ENCODE measurements at regions not wholly inside any gene's neighbourhood (a gene's known extent, or its start where the extent isn't known, plus 50 kb on each side); places are given as distances from the start of the nearest gene placed in this dataset.

GRCh38 chr7:146002431-146003078 is 114.0 kb upstream of the CNTNAP2 start:
- Histone ChIP-seq H3K27me3 (no peaks in the 10 kb centered on the region), H3K4me3 (no peak overlapping the region), H3K4me1 (no peaks in the 10 kb centered on the region), H3K9me3 (no peaks in the 10 kb centered on the region), H3K36me3 (no peaks in the 10 kb centered on the region), H3K27ac (no peak overlapping the region)
- intact Hi-C loops (cut with DNase I; ENCODE audit: low total_unique reads) = no loop called here
- no peak for DNase-seq (ENCODE audit: low spot score in 2 of 2)
- TF ChIP-seq, protein P1, sequence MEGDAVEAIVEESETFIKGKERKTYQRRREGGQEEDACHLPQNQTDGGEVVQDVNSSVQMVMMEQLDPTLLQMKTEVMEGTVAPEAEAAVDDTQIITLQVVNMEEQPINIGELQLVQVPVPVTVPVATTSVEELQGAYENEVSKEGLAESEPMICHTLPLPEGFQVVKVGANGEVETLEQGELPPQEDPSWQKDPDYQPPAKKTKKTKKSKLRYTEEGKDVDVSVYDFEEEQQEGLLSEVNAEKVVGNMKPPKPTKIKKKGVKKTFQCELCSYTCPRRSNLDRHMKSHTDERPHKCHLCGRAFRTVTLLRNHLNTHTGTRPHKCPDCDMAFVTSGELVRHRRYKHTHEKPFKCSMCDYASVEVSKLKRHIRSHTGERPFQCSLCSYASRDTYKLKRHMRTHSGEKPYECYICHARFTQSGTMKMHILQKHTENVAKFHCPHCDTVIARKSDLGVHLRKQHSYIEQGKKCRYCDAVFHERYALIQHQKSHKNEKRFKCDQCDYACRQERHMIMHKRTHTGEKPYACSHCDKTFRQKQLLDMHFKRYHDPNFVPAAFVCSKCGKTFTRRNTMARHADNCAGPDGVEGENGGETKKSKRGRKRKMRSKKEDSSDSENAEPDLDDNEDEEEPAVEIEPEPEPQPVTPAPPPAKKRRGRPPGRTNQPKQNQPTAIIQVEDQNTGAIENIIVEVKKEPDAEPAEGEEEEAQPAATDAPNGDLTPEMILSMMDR (IDR thresholded peaks at IDR 0.05) = no peak
- TF ChIP-seq POLR2AphosphoS5 (IDR thresholded peaks at IDR 0.05) (no peak), POLR2A (IDR thresholded peaks at IDR 0.05) (no peak)

GRCh38 chr7:146002008-146002407 is 114.6 kb upstream of the CNTNAP2 start:
- H3K4me3 ChIP-seq = no peak overlapping the region
- DNase-seq (ENCODE audit: low spot score in 2 of 2) = no peak
- no peaks in the 10 kb centered on the region for H3K9me3 ChIP-seq
- no peaks in the 10 kb centered on the region for H3K36me3 ChIP-seq
- H3K4me1 ChIP-seq = no peaks in the 10 kb centered on the region
- TF ChIP-seq POLR2A (IDR thresholded peaks at IDR 0.05) = no peak
- TF ChIP-seq, protein P1 (IDR thresholded peaks at IDR 0.05) = no peak
- no peak for TF ChIP-seq POLR2AphosphoS5 (IDR thresholded peaks at IDR 0.05)
- no peaks in the 10 kb centered on the region for H3K27me3 ChIP-seq
- H3K27ac ChIP-seq = no peak overlapping the region
- intact Hi-C loops (cut with DNase I; ENCODE audit: low total_unique reads) = no loop called here

DNA sequence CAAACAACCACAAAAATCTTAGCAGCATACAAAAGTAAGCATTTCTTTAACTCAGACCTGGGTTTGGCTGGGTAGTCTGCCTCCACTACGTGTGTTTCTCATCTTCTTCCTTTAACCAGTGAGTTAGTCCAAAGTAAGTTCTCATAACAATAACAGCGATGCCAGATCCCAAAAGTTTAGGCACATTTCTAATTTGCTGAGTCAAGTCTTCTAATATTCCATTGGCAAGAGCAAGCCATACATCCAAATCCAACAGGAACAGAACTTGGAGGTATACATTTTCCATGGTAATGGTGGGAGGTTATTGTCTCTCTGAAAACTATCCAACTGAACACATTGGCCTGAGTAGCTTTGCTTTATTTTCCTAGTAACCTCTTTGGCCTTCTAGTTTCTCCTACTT is 115.7 kb upstream of the CNTNAP2 start:
- H3K9me3 ChIP-seq = no peaks in the 10 kb centered on the region
- no peak overlapping the region for H3K27ac ChIP-seq
- no peak for DNase-seq (ENCODE audit: low spot score in 2 of 2)
- TF ChIP-seq POLR2A (IDR thresholded peaks at IDR 0.05) = no peak
- TF ChIP-seq, protein P1 (IDR thresholded peaks at IDR 0.05) = no peak
- no peak for TF ChIP-seq POLR2AphosphoS5 (IDR thresholded peaks at IDR 0.05)
- no peaks in the 10 kb centered on the region for H3K36me3 ChIP-seq
- H3K4me1 ChIP-seq = no peaks in the 10 kb centered on the region
- no peak overlapping the region for H3K4me3 ChIP-seq
- intact Hi-C loops (cut with DNase I; ENCODE audit: low total_unique reads) = no loop called here
- no peaks in the 10 kb centered on the region for H3K27me3 ChIP-seq

- intact Hi-C loops (cut with DNase I; ENCODE audit: low total_unique reads) = no loop called here
Observed at GRCh38 chr7:145989469-145989868, 127.1 kb upstream of the CNTNAP2 start.

GRCh38 chr7:145986248-145986874 is 130.2 kb upstream of the CNTNAP2 start:
- Histone ChIP-seq H3K27me3 (no peaks in the 10 kb centered on the region), H3K9me3 (no peaks in the 10 kb centered on the region), H3K27ac (no peak overlapping the region), H3K36me3 (no peaks in the 10 kb centered on the region), H3K4me1 (no peaks in the 10 kb centered on the region), H3K4me3 (no peak overlapping the region)
- TF ChIP-seq, protein P1 (IDR thresholded peaks at IDR 0.05) = no peak
- TF ChIP-seq POLR2A (IDR thresholded peaks at IDR 0.05) = no peak
- no peak for TF ChIP-seq POLR2AphosphoS5 (IDR thresholded peaks at IDR 0.05)
- no peak for DNase-seq (ENCODE audit: low spot score in 2 of 2)
- intact Hi-C loops (cut with DNase I; ENCODE audit: low total_unique reads) = no loop called here

More at GRCh38 chr7:145989469-145989868, 127.1 kb upstream of the CNTNAP2 start:
- no peak overlapping the region for H3K27ac ChIP-seq
- no peaks in the 10 kb centered on the region for H3K9me3 ChIP-seq
- TF ChIP-seq POLR2AphosphoS5 (IDR thresholded peaks at IDR 0.05) (no peak), POLR2A (IDR thresholded peaks at IDR 0.05) (no peak)
- TF ChIP-seq, protein P1 (IDR thresholded peaks at IDR 0.05) = no peak
- peaks cover 7% of the 10 kb centered on the region for H3K36me3 ChIP-seq
- no peak for DNase-seq (ENCODE audit: low spot score in 2 of 2)
- no peaks in the 10 kb centered on the region for H3K4me1 ChIP-seq
- no peak overlapping the region for H3K4me3 ChIP-seq
- H3K27me3 ChIP-seq = no peaks in the 10 kb centered on the region

Measured in breast epithelium (tissue), 4 donors.